ENCODE measurements at regions not wholly inside any gene's neighbourhood (a gene's known extent, or its start where the extent isn't known, plus 50 kb on each side); places are given as distances from the start of the nearest gene placed in this dataset.
A peak's percentile ranks its signal among the peaks of the same experiment; 100 is the strongest.

GRCh38 chr3:72316501-72317279 lies 531.6 kb downstream of the SHQ1 start:
- ATAC-seq (replicated peaks): no peak
- H3K4me1 Mint-ChIP-seq (ENCODE audit: low read depth in 2 of 2): no peaks in the 10 kb centered on the region
- no peaks in the 10 kb centered on the region for H3K9me3 Mint-ChIP-seq
- no peaks in the 10 kb centered on the region for H3K36me3 Mint-ChIP-seq (ENCODE audit: insufficient read depth)
- DNase-seq: no peak
- H3K27me3 Mint-ChIP-seq: peaks cover 6 to 8% of the 10 kb centered on the region in 2 donors
- H3K4me3 Mint-ChIP-seq: no peak overlapping the region
- H3K27ac Mint-ChIP-seq: no peak overlapping the region

- H3K36me3 Mint-ChIP-seq (ENCODE audit: insufficient read depth): peaks cover 7% of the 10 kb centered on the region
- DNase-seq (no peak), ATAC-seq (replicated peaks) (no peak)
- peaks cover 0 to 7% of the 10 kb centered on the region in 2 donors for H3K4me1 Mint-ChIP-seq (ENCODE audit: low read depth in 2 of 2)
- H3K4me3 Mint-ChIP-seq: no peak overlapping the region
- H3K27me3 Mint-ChIP-seq: peaks cover 12 to 24% of the 10 kb centered on the region in 2 donors
- H3K27ac Mint-ChIP-seq: no peak overlapping the region
- no peaks in the 10 kb centered on the region for H3K9me3 Mint-ChIP-seq
These were observed 528.4 kb upstream of the PROK2 start for GRCh38 chr3:72313308-72313707.

- ATAC-seq (replicated peaks) (no peak), DNase-seq (no peak)
- peaks cover 7% of the 10 kb centered on the region for H3K36me3 Mint-ChIP-seq (ENCODE audit: insufficient read depth)
- H3K27ac Mint-ChIP-seq: no peak overlapping the region
- H3K9me3 Mint-ChIP-seq: no peaks in the 10 kb centered on the region
- peaks cover 12 to 24% of the 10 kb centered on the region in 2 donors for H3K27me3 Mint-ChIP-seq
- peaks cover 0 to 7% of the 10 kb centered on the region in 2 donors for H3K4me1 Mint-ChIP-seq (ENCODE audit: low read depth in 2 of 2)
- no peak overlapping the region for H3K4me3 Mint-ChIP-seq
These were observed 527.4 kb upstream of the PROK2 start for GRCh38 chr3:72312339-72312738.

- no peak overlapping the region for H3K4me3 Mint-ChIP-seq
- H3K4me1 Mint-ChIP-seq (ENCODE audit: low read depth in 2 of 2): peaks cover 0 to 7% of the 10 kb centered on the region in 2 donors
- H3K27ac Mint-ChIP-seq: no peak overlapping the region
- H3K9me3 Mint-ChIP-seq: no peaks in the 10 kb centered on the region
- peaks cover 7% of the 10 kb centered on the region for H3K36me3 Mint-ChIP-seq (ENCODE audit: insufficient read depth)
- no peak for DNase-seq
- no peak for ATAC-seq (replicated peaks)
- peaks cover 18 to 24% of the 10 kb centered on the region in 2 donors for H3K27me3 Mint-ChIP-seq
These were observed 526.5 kb upstream of the PROK2 start for GRCh38 chr3:72311425-72311824.

GRCh38 chr3:72310419-72311380 lies 525.8 kb upstream of the PROK2 start:
- DNase-seq (no peak), ATAC-seq (replicated peaks) (peak; percentile 54)
- peaks cover 7% of the 10 kb centered on the region for H3K36me3 Mint-ChIP-seq (ENCODE audit: insufficient read depth)
- no peaks in the 10 kb centered on the region for H3K9me3 Mint-ChIP-seq
- peaks cover 0 to 7% of the 10 kb centered on the region in 2 donors for H3K4me1 Mint-ChIP-seq (ENCODE audit: low read depth in 2 of 2)
- H3K4me3 Mint-ChIP-seq: peak overlapping the region in 1 of 2 donors; percentile 49
- H3K27ac Mint-ChIP-seq: peak overlapping the region in 1 of 2 donors; percentile 71
- peaks cover 18 to 31% of the 10 kb centered on the region in 2 donors for H3K27me3 Mint-ChIP-seq

GRCh38 chr3:72309661-72310418 lies 524.9 kb upstream of the PROK2 start:
- H3K27me3 Mint-ChIP-seq: peaks cover 27 to 40% of the 10 kb centered on the region in 2 donors
- H3K4me3 Mint-ChIP-seq: peak overlapping the region in 1 of 2 donors; percentile 49
- peaks cover 7% of the 10 kb centered on the region for H3K36me3 Mint-ChIP-seq (ENCODE audit: insufficient read depth)
- H3K4me1 Mint-ChIP-seq (ENCODE audit: low read depth in 2 of 2): peaks cover 0 to 7% of the 10 kb centered on the region in 2 donors
- ATAC-seq (replicated peaks) (no peak), DNase-seq (no peak)
- no peak overlapping the region for H3K27ac Mint-ChIP-seq
- no peaks in the 10 kb centered on the region for H3K9me3 Mint-ChIP-seq

GRCh38 chr3:72308641-72309040 lies 523.7 kb upstream of the PROK2 start:
- H3K4me3 Mint-ChIP-seq: no peak overlapping the region
- H3K27ac Mint-ChIP-seq: no peak overlapping the region
- H3K9me3 Mint-ChIP-seq: no peaks in the 10 kb centered on the region
- no peak for DNase-seq
- ATAC-seq (replicated peaks): no peak
- peaks cover 30 to 48% of the 10 kb centered on the region in 2 donors for H3K27me3 Mint-ChIP-seq
- H3K36me3 Mint-ChIP-seq (ENCODE audit: insufficient read depth): peaks cover 7% of the 10 kb centered on the region
- H3K4me1 Mint-ChIP-seq (ENCODE audit: low read depth in 2 of 2): peaks cover 0 to 9% of the 10 kb centered on the region in 2 donors

- Mint-ChIP-seq H3K27me3 (peaks cover 27 to 45% of the 10 kb centered on the region in 2 donors), H3K4me1 (ENCODE audit: low read depth in 2 of 2) (peaks cover 0 to 9% of the 10 kb centered on the region in 2 donors), H3K9me3 (no peaks in the 10 kb centered on the region), H3K4me3 (no peak overlapping the region), H3K27ac (no peak overlapping the region), H3K36me3 (ENCODE audit: insufficient read depth) (peaks cover 7% of the 10 kb centered on the region)
- DNase-seq (no peak), ATAC-seq (replicated peaks) (no peak)
These were observed 522.6 kb upstream of the PROK2 start for GRCh38 chr3:72307438-72308115.

- no peaks in the 10 kb centered on the region for H3K9me3 Mint-ChIP-seq
- no peak overlapping the region for H3K27ac Mint-ChIP-seq
- peaks cover 7% of the 10 kb centered on the region for H3K36me3 Mint-ChIP-seq (ENCODE audit: insufficient read depth)
- no peak overlapping the region for H3K4me3 Mint-ChIP-seq
- H3K4me1 Mint-ChIP-seq (ENCODE audit: low read depth in 2 of 2): peaks cover 0 to 9% of the 10 kb centered on the region in 2 donors
- ATAC-seq (replicated peaks) (no peak), DNase-seq (no peak)
- H3K27me3 Mint-ChIP-seq: peaks cover 27 to 49% of the 10 kb centered on the region in 2 donors
These were observed 521.9 kb upstream of the PROK2 start for GRCh38 chr3:72306800-72307341.

- Mint-ChIP-seq H3K9me3 (no peaks in the 10 kb centered on the region), H3K4me3 (no peak overlapping the region), H3K4me1 (ENCODE audit: low read depth in 2 of 2) (peaks cover 0 to 3% of the 10 kb centered on the region in 2 donors), H3K36me3 (ENCODE audit: insufficient read depth) (no peaks in the 10 kb centered on the region), H3K27ac (no peak overlapping the region), H3K27me3 (peaks cover 21 to 60% of the 10 kb centered on the region in 2 donors)
- DNase-seq (no peak), ATAC-seq (replicated peaks) (no peak)
These were observed 519.0 kb upstream of the PROK2 start for GRCh38 chr3:72303926-72304325.

- Mint-ChIP-seq H3K36me3 (ENCODE audit: insufficient read depth) (no peaks in the 10 kb centered on the region), H3K27ac (no peak overlapping the region), H3K4me3 (no peak overlapping the region), H3K9me3 (no peaks in the 10 kb centered on the region), H3K27me3 (peaks cover 15 to 60% of the 10 kb centered on the region in 2 donors), H3K4me1 (ENCODE audit: low read depth in 2 of 2) (peaks cover 0 to 2% of the 10 kb centered on the region in 2 donors)
- DNase-seq (no peak), ATAC-seq (replicated peaks) (no peak)
These were observed 516.8 kb upstream of the PROK2 start for GRCh38 chr3:72301779-72302178.

GRCh38 chr3:72300621-72301020 lies 515.7 kb upstream of the PROK2 start:
- no peak for DNase-seq
- H3K36me3 Mint-ChIP-seq (ENCODE audit: insufficient read depth): no peaks in the 10 kb centered on the region
- no peak for ATAC-seq (replicated peaks)
- no peak overlapping the region for H3K4me3 Mint-ChIP-seq
- H3K27me3 Mint-ChIP-seq: peaks cover 14 to 52% of the 10 kb centered on the region in 2 donors
- H3K27ac Mint-ChIP-seq: no peak overlapping the region
- H3K4me1 Mint-ChIP-seq (ENCODE audit: low read depth in 2 of 2): peaks cover 0 to 2% of the 10 kb centered on the region in 2 donors
- H3K9me3 Mint-ChIP-seq: no peaks in the 10 kb centered on the region

All from effector memory CD8-positive, alpha-beta T cell (primary cell).